DND-41 (cell line): ENCODE measurements at regions not wholly inside any gene's neighbourhood (a gene's known extent, or its start where the extent isn't known, plus 50 kb on each side); places are given as distances from the start of the nearest gene placed in this dataset.

Experiments
- CTCF ChIP-seq: IDR thresholded peaks from 2 replicates; pipeline ENCODE4 v1.5.1; 2012; ENCODE audit warnings: borderline replicate concordance, low read length, moderate library complexity, mild to moderate bottlenecking; ENCODE audit not compliant: poor library complexity, severe bottlenecking; ENCODE audit errors: extremely low read depth
- EZH2 ChIP-seq: IDR thresholded peaks from 3 replicates; pipeline ENCODE4 v1.6.1; 2012; ENCODE audit warnings: borderline replicate concordance, low read depth, mild to moderate bottlenecking, moderate library complexity, low read length, inconsistent platforms; ENCODE audit not compliant: severe bottlenecking

GRCh38 chr12:111303531-111303930, 65.4 kb downstream of the PHETA1 start:
- no peak for TF ChIP-seq CTCF
- TF ChIP-seq EZH2, result no peak
